ENCODE measurements at regions not wholly inside any gene's neighbourhood (a gene's known extent, or its start where the extent isn't known, plus 50 kb on each side); places are given as distances from the start of the nearest gene placed in this dataset.
"Not testable (repeated sequence)": the region's sequence is repeated elsewhere in the genome, so short reads cannot be mapped to it uniquely, and the experiment has no call there.

- DNase-seq: no peak
Measured at GRCh38 chr12:75831402-75831801, 200.2 kb downstream of the PHLDA1 start.

DNA sequence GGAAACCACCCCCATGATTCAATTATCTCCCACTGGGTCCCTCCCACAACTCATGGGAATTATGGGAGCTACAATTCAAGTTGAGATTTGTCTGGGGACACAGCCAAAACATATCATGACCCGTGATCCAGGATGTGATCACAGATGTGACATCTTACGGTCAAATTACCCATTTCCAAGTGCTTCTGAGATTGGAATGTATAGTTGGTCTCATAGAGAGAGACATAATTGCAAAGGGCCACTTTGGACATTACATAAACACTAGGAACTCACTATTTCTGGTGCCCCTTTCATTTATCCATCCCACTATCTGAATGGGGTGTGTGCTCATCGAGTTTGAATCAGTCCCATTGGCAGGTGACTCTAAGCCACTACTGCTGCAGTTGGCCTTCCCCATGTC lies 204.5 kb downstream of the PHLDA1 start:
- DNase-seq: no peak

DNA sequence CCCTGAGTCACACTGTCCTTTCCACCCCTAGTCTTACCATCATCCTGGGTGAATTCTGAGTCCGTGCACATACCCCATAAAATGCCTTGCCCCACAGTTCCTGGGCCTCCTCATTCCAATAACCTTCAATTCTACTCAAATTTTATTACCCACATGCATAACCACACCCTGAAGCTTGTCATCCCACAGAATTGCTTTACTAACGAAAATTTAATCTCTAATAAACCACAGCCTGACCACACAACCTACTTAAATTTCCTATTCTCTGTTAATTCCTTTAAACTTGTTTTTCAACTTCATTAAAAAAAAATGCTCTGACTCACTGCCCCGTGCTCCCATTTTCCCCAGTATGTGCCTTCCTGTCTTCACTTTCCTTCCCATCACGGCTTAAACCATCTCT lies 205.9 kb downstream of the PHLDA1 start:
- DNase-seq: no peak

DNA sequence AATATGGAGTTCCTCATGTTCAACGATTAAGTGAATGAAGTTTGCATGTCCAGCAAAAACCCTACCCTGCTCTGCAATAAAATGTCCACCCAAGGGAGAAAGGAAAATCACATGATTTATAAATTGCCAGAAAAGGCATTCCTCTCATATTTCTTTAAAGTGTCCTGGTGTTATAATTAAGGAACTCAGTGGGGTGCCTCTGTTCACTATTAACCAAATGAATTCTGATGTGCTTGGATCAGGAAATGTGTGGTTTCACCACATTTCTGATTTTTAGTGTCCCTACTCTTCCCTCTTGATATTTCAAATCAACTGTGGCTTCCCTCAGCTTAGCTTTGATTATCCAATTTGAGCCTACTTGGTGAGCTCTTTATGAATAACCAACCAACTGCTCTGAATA lies 208.1 kb downstream of the PHLDA1 start:
- no peak for DNase-seq

DNA sequence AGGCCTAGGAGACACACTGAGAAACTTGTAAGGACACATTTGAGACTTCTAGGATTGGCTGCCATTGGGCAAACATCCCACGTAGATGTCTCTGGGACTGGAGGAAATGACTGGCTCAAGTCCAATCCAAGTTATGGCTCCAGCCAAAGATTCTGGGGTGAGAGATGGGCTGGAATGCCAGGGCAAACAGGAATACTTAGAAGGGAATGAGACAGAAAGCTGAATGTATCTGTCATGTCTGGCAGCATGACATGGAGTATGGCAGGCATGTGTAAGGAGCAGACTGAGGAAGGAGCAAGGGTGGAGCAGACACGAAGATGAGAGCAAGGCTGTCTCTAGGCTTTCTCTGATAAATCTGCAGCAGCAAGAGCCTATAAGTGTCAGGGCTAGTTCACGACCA lies 209.2 kb downstream of the PHLDA1 start:
- DNase-seq: no peak

DNA sequence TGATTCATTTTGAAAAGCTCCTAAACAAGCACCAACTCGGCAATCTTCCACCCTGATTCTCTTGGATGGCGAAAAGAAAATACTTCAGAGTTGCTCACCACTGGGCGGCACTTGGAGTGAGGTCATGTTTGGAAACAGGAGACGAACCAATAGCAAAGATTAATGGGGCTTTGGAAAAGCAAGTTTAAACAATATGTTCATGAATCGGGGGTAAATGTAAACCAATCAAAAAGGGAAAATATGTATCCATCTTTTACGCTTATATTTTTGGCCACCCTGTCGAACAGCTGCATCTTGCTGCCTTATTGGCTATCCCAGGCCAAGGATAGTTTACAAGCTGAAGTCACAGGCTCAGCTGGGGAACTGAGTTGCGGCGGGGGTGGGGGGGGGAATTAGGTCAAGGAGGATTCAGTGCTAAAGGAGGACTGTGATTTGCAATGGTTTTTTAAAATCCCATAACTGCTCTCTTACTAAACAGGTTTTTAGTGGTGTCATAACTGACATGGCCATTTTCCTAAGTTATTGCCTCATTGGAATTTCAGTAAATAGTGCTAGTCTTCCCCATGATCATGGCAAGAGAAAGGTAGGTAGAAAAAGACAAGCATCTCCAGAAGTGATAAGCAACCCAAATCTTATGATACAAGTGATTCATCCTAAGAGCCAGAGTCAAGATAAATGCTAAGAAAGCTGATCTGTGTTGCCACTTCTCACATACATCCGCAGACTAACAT lies 210.6 kb downstream of the PHLDA1 start:
- no peak for DNase-seq

DNA sequence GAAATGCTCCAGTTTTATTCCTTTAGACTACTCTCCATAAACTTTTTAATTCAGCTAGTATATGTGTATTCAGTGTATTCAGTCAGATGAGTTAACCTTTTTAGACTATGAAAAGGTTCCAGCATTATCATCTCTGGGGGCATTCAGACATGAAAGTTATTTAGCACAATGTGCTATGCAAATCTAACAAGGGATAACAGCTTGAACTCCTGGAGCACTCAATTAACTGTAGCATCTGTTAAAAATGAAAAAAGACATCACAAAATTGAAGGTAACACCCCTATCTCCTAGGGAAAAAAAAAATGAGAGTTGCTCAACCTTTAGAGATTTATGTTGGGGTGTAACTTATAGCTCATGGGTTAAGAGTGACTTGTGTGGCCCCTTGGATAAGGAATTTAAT lies 211.5 kb downstream of the PHLDA1 start:
- no peak for DNase-seq

- DNase-seq: no peak
Measured at GRCh38 chr12:75819512-75819911, 212.1 kb downstream of the PHLDA1 start.

DNA sequence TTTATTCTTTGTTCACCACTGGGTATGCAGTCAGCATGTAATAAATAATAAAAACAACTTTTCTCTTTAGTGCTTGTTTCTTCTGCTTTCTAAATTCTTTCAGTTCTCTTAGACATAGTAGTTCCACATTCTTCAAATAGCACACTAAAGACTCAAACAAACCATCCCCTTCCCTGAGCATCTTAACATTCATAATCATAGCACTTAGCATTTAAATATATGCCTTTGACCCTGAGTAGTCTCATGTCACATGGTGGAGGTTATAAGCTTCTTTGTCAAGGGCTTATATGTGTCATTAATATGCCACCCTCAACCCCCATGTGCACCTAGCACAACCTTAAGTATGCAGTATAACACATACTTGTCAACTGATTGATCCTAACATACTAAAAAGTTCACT lies 212.7 kb downstream of the PHLDA1 start:
- DNase-seq: no peak

- no peak for DNase-seq
Measured at GRCh38 chr12:75816897-75817296, 214.7 kb downstream of the PHLDA1 start.

- no peak for DNase-seq
Measured at GRCh38 chr12:75815756-75816155, 215.8 kb downstream of the PHLDA1 start.

GRCh38 chr12:75814851-75815754 lies 216.5 kb downstream of the PHLDA1 start:
- no peak for DNase-seq

GRCh38 chr12:75813072-75813471 lies 218.5 kb downstream of the PHLDA1 start:
- no peak for DNase-seq

DNA sequence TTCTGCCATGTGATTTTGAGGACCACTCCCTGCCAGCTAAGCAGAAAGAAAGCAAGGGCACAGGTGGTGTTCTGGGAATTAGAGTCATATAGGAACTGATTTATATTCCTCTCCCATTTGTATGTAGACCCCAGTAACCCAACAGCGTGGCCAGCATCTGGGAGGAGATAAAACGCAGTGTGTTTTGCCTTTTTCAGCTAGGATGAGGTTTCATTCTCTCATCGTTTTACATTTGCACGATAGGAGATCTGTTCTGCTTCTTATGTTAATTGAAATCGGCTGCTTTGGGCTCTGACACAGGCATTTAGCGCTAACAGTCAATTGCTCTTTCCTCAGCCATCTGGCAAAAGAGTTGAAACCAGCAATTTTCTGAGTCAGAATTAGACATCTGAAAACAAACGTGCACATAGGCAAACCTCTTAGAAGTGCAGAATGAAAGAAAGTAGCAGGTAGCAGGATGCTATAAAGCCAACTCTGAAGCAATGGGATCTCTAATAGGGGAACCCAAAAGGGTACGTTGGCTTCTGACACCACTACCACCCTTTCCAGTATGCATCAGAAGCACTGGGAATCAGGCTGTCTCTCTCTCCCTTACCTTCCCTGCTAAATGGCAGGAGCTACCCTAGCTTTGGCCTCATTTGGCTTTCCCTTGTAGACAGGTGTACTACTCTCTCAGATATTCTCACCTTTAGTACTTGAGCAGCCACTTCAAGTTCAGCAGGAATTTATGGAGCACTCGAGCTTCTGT lies 219.1 kb downstream of the PHLDA1 start:
- DNase-seq: no peak

- no peak for DNase-seq
Measured at GRCh38 chr12:75809746-75810145, 221.8 kb downstream of the PHLDA1 start.

- DNase-seq: no peak
Measured at GRCh38 chr12:75807494-75807893, 224.1 kb downstream of the PHLDA1 start.

DNA sequence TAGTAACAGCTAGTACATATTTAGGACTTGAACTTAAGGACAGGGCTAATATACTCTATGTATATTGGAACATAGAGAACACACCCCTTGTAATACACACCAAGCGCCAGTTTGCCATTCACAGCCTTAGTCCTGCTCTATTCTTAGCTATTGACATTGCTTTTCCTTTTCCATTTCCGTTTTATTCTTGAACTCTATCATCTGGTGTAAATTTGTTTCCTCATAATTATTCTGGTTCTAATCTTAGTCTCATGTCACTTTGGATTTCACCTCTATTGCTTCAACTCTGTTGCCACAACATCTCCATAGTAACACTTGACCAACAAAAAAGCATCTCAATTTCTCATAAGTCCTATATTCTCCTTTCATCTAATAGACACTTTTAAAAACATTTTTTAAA lies 225.7 kb downstream of the PHLDA1 start:
- no peak for DNase-seq

DNA sequence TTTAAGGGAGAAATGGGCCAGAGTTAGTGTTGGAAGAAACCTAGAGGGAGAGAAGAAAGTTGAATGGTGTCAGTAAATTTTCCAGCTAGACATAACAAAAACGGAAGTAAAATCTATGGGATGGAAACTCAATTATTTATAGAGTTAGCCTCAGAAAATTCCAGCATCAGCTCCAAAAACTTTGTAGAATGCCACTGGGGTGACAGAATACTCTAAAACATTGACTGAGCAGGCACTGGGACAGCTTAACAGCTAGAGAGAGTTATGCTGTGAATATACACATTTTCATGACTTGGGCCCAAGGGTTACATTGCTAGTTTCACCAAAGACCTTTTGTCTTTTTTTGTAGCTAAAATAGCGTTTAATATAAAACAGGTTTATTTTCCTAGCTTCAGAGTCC lies 226.3 kb downstream of the PHLDA1 start:
- no peak for DNase-seq

GRCh38 chr12:75798136-75798926 lies 233.2 kb downstream of the PHLDA1 start:
- DNase-seq: no peak

GRCh38 chr12:75795125-75795524 lies 236.5 kb downstream of the PHLDA1 start:
- DNase-seq: no peak

DNA sequence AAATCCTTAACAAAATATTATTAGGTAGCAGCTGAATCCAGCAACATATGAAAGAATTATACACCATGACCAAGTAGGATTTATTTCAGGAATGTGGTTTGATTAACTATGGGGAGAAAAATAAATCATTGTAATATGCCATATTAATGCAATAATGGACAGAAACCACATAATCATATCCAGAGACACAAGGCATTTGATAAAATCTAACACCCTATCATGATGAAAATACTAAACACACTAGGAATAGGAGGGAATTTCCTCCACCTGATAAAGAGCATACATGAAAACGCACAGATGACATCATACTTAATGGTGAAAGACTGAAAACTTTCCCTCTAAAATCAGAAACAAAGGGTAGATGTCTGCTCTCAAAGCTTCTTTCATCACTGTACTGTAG lies 238.9 kb downstream of the PHLDA1 start:
- no peak for DNase-seq

DNA sequence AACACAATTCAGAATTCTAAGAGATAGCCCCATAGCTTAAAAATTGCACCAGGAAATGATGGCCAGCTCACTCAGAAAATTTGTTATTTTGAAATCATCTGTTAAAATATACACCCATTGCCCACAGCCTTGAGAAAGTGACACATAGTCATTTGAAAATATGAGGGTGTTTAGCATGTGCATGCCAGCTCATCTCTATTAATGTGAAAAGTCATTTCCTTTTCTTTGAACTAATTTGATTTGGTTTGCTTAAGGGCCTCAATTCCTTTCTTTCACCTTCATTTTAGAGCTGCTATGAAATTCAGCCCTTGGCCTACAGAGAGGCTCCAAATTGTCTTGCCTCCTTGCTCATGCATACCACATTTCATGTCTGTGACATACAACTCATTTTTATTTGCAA lies 241.4 kb downstream of the PHLDA1 start:
- DNase-seq: no peak

GRCh38 chr12:75787146-75787545 lies 244.4 kb downstream of the PHLDA1 start:
- DNase-seq: not testable (repeated sequence)

All from stimulated activated CD8-positive, alpha-beta memory T cell treated with anti-CD3 and anti-CD28 coated beads, Interleukin-4, amount 100 ng/mL, for 48 hours (primary cell).